ENCODE measurements at regions not wholly inside any gene's neighbourhood (a gene's known extent, or its start where the extent isn't known, plus 50 kb on each side); places are given as distances from the start of the nearest gene placed in this dataset.

GRCh38 chr3:182503401-182503800 lies 289.9 kb upstream of the ATP11B start:
- Histone ChIP-seq H3K27me3 (replicated peaks in 1 of 4; ENCODE audit: control extremely low read depth in 1 of 4, control insufficient read depth in 3 of 4, insufficient read depth in 4 of 4, low read length in 3 of 4) (peaks cover 0 to 2% (median 0%) of the 10 kb centered on the region in 4 experiments), H3K27ac (ENCODE audit: low read length in 2 of 2) (no peak overlapping the region), H2AFZ (ENCODE audit: insufficient read depth, low read depth, low read length, poor library complexity, severe bottlenecking) (no peak overlapping the region), H3K79me2 (ENCODE audit: control insufficient read depth, insufficient read depth, low read length) (no peaks in the 10 kb centered on the region), H3K9ac (ENCODE audit: low read length) (no peak overlapping the region), H3K4me2 (replicated peaks; ENCODE audit: low read depth, low read length, poor library complexity, severe bottlenecking) (no peak overlapping the region), H3K9me3 (ENCODE audit: control extremely low read depth in 1 of 3, control insufficient read depth in 2 of 3, insufficient read depth in 1 of 3, low read length in 2 of 3) (no peaks in the 10 kb centered on the region), H3K4me3 (ENCODE audit: control extremely low read depth in 1 of 5, extremely low read depth in 1 of 5, insufficient read depth in 1 of 5, low read depth in 2 of 5, low read length in 4 of 5) (no peak overlapping the region), H3K36me3 (replicated peaks in 1 of 2; ENCODE audit: control extremely low read depth in 1 of 2, control insufficient read depth in 1 of 2, extremely low read depth in 1 of 2, insufficient read depth in 2 of 2, low read length in 1 of 2) (no peaks in the 10 kb centered on the region), H4K20me1 (ENCODE audit: control insufficient read depth, insufficient read depth, low read length, poor library complexity, severe bottlenecking) (no peaks in the 10 kb centered on the region), H3K4me1 (ENCODE audit: control insufficient read depth in 2 of 2, insufficient read depth in 2 of 2, low read length in 2 of 2) (no peaks in the 10 kb centered on the region)
- ChIA-PET POLR2A (no interaction called here), CTCF (no interaction called here)
- TF ChIP-seq EZH2 (IDR thresholded peaks at IDR 0.05; ENCODE audit: borderline replicate concordance, insufficient read depth, low read depth, low read length, poor library complexity, severe bottlenecking) (no peak), CTCF (IDR thresholded peaks at IDR 0.05) (no peak)
- WGBS (ENCODE audit: insufficient coverage) = no CpG with 5 or more reads among the region's 2 CpGs
- ATAC-seq (ENCODE audit: low read depth) (no peak), DNase-seq (no peak)
- intact Hi-C loops (cut with micrococcal nuclease) = no loop called here
- Mint-ChIP-seq H3K9me3 (ENCODE audit: insufficient read depth) (no peaks in the 10 kb centered on the region), H3K4me1 (no peaks in the 10 kb centered on the region), H3K27ac (no peak overlapping the region), H3K27me3 (peaks cover 14% of the 10 kb centered on the region), H3K4me3 (no peak overlapping the region)

GRCh38 chr3:182508919-182509711 lies 284.2 kb upstream of the ATP11B start:
- intact Hi-C loops (cut with micrococcal nuclease) = no loop called here
- no peaks in the 10 kb centered on the region for H3K36me3 ChIP-seq (replicated peaks in 1 of 2; ENCODE audit: control extremely low read depth in 1 of 2, control insufficient read depth in 1 of 2, extremely low read depth in 1 of 2, insufficient read depth in 2 of 2, low read length in 1 of 2)
- DNase-seq = no peak
- 88% methylated on average over 1 of the region's 13 CpGs for WGBS (ENCODE audit: insufficient coverage)
- no peak overlapping the region for H3K4me2 ChIP-seq (replicated peaks; ENCODE audit: low read depth, low read length, poor library complexity, severe bottlenecking)
- CTCF ChIA-PET = no interaction called here
- H3K4me3 ChIP-seq (ENCODE audit: control extremely low read depth in 1 of 5, extremely low read depth in 1 of 5, insufficient read depth in 1 of 5, low read depth in 2 of 5, low read length in 4 of 5) = no peak overlapping the region
- POLR2A ChIA-PET = no interaction called here
- Mint-ChIP-seq H3K4me1 (no peaks in the 10 kb centered on the region), H3K4me3 (no peak overlapping the region), H3K27ac (no peak overlapping the region), H3K27me3 (peaks cover 15% of the 10 kb centered on the region), H3K9me3 (ENCODE audit: insufficient read depth) (no peaks in the 10 kb centered on the region)
- no peaks in the 10 kb centered on the region for H3K9me3 ChIP-seq (ENCODE audit: control extremely low read depth in 1 of 3, control insufficient read depth in 2 of 3, insufficient read depth in 1 of 3, low read length in 2 of 3)
- H3K9ac ChIP-seq (ENCODE audit: low read length) = no peak overlapping the region
- TF ChIP-seq CTCF (IDR thresholded peaks at IDR 0.05) (no peak), EZH2 (IDR thresholded peaks at IDR 0.05; ENCODE audit: borderline replicate concordance, insufficient read depth, low read depth, low read length, poor library complexity, severe bottlenecking) (no peak)
- H2AFZ ChIP-seq (ENCODE audit: insufficient read depth, low read depth, low read length, poor library complexity, severe bottlenecking) = no peak overlapping the region
- no peak overlapping the region for H3K27ac ChIP-seq (ENCODE audit: low read length in 2 of 2)
- peaks cover 0 to 2% (median 0%) of the 10 kb centered on the region in 4 experiments for H3K27me3 ChIP-seq (replicated peaks in 1 of 4; ENCODE audit: control extremely low read depth in 1 of 4, control insufficient read depth in 3 of 4, insufficient read depth in 4 of 4, low read length in 3 of 4)
- H4K20me1 ChIP-seq (ENCODE audit: control insufficient read depth, insufficient read depth, low read length, poor library complexity, severe bottlenecking) = no peaks in the 10 kb centered on the region
- no peaks in the 10 kb centered on the region for H3K4me1 ChIP-seq (ENCODE audit: control insufficient read depth in 2 of 2, insufficient read depth in 2 of 2, low read length in 2 of 2)
- no peaks in the 10 kb centered on the region for H3K79me2 ChIP-seq (ENCODE audit: control insufficient read depth, insufficient read depth, low read length)
- no peak for ATAC-seq (ENCODE audit: low read depth)
